Type B pancreatic cell (in vitro differentiated cells): ENCODE measurements at regions not wholly inside any gene's neighbourhood (a gene's known extent, or its start where the extent isn't known, plus 50 kb on each side); places are given as distances from the start of the nearest gene placed in this dataset.
"Not testable (repeated sequence)": the region's sequence is repeated elsewhere in the genome, so short reads cannot be mapped to it uniquely, and the experiment has no call there.

ENCODE experiments used
- DNase-seq: peaks from one replicate; pipeline ENCODE4 v3.0.0; 2021; ENCODE audit warnings: mixed read lengths; ENCODE audit not compliant: unreplicated experiment; ENCODE audit errors: extremely low spot score
- H3K27ac Mint-ChIP-seq: 2 replicates; pipeline ENCODE4 v1.8.0; 2021; ENCODE audit warnings: mild to moderate bottlenecking, mixed read lengths
- H3K27me3 Mint-ChIP-seq: 2 replicates; pipeline ENCODE4 v1.8.0; 2021; ENCODE audit warnings: mixed read lengths
- H3K36me3 Mint-ChIP-seq: 2 replicates; pipeline ENCODE4 v1.8.0; 2021; ENCODE audit warnings: mixed read lengths
- H3K4me1 Mint-ChIP-seq: one replicate; pipeline ENCODE4 v1.8.0; 2021; ENCODE audit warnings: mixed read lengths; ENCODE audit not compliant: unreplicated experiment
- H3K4me3 Mint-ChIP-seq: 2 replicates; pipeline ENCODE4 v1.8.0; 2021; ENCODE audit warnings: mild to moderate bottlenecking, mixed read lengths
- H3K9me3 Mint-ChIP-seq: 2 replicates; pipeline ENCODE4 v1.8.0; 2021; ENCODE audit warnings: mixed read lengths
- TF ChIP-seq, protein P1 (sequence below): fragments of 200-600 bp; sonication (generic); conservative IDR thresholded peaks from 2 replicates; pipeline ENCODE4 v1.5.0; 2021; ENCODE audit warnings: antibody characterized with exemption, mild to moderate bottlenecking

DNA sequence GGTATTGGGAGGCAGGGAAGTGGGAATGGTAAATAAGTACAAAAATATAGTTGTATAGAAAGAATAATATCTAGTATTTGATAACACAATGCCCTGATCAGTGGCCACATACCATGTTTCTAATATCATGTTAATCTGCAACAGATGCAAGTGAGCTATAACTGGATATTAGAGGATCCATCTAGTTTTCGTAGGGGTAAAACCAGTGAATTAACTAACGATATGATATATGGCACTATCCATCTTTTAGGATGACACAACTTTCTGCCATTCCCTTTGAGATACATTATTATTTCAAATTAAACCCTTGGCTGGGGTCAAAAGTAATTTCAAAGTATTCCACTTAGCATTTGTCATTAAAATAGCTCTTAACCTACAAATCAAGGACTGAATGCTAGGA lies 1686.2 kb downstream of the SLITRK1 start:
- no peak for DNase-seq
- Mint-ChIP-seq H3K27ac (no peak overlapping the region), H3K36me3 (no peaks in the 10 kb centered on the region), H3K4me1 (no peaks in the 10 kb centered on the region), H3K9me3 (no peaks in the 10 kb centered on the region), H3K4me3 (no peak overlapping the region), H3K27me3 (no peaks in the 10 kb centered on the region)
- TF ChIP-seq, protein P1, sequence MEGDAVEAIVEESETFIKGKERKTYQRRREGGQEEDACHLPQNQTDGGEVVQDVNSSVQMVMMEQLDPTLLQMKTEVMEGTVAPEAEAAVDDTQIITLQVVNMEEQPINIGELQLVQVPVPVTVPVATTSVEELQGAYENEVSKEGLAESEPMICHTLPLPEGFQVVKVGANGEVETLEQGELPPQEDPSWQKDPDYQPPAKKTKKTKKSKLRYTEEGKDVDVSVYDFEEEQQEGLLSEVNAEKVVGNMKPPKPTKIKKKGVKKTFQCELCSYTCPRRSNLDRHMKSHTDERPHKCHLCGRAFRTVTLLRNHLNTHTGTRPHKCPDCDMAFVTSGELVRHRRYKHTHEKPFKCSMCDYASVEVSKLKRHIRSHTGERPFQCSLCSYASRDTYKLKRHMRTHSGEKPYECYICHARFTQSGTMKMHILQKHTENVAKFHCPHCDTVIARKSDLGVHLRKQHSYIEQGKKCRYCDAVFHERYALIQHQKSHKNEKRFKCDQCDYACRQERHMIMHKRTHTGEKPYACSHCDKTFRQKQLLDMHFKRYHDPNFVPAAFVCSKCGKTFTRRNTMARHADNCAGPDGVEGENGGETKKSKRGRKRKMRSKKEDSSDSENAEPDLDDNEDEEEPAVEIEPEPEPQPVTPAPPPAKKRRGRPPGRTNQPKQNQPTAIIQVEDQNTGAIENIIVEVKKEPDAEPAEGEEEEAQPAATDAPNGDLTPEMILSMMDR = no peak

DNA sequence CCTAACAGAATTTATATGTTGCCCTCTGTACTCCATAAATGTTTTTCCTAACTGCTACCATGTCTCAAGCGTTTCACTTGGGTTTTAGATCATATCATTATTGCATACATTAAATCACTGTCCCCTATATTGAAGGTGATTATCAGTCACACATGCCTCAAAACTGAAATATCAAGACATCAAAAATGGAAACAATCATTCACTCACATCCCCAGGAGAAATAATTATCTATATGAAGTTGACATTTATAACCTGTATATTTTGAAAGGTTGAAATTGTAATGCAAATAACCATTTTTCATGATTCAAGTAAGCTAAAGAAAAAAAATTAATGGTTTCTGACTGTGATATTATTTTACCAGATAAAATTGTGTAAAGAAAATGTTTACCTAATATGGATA lies 1695.0 kb downstream of the SLITRK1 start:
- H3K4me3 Mint-ChIP-seq = no peak overlapping the region
- H3K9me3 Mint-ChIP-seq = no peaks in the 10 kb centered on the region
- H3K4me1 Mint-ChIP-seq = no peaks in the 10 kb centered on the region
- no peak overlapping the region for H3K27ac Mint-ChIP-seq
- TF ChIP-seq, protein P1 = no peak
- H3K27me3 Mint-ChIP-seq = no peaks in the 10 kb centered on the region
- no peak for DNase-seq
- no peaks in the 10 kb centered on the region for H3K36me3 Mint-ChIP-seq

DNA sequence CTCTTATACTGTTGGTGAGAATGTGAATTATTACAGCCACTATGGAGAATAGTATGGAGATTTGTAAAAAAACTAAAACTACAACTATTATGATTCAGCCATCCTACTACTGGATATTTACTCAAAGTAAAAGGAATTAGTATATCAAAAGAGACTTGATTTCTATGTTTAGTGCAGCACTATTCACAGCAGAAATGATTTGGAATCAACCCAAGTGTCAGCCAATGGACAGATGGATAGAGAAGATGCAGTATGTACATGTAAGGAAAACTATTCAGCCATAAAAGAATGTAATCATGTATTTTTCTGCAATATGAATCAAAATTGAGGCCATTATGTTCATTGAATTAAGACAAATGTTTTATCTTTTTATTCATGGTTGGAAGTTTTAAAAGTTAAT lies 1705.5 kb downstream of the SLITRK1 start:
- no peaks in the 10 kb centered on the region for H3K4me1 Mint-ChIP-seq
- DNase-seq = no peak
- H3K4me3 Mint-ChIP-seq = no peak overlapping the region
- H3K9me3 Mint-ChIP-seq = no peaks in the 10 kb centered on the region
- no peak overlapping the region for H3K27ac Mint-ChIP-seq
- H3K27me3 Mint-ChIP-seq = no peaks in the 10 kb centered on the region
- H3K36me3 Mint-ChIP-seq = no peaks in the 10 kb centered on the region
- TF ChIP-seq, protein P1 = no peak

DNA sequence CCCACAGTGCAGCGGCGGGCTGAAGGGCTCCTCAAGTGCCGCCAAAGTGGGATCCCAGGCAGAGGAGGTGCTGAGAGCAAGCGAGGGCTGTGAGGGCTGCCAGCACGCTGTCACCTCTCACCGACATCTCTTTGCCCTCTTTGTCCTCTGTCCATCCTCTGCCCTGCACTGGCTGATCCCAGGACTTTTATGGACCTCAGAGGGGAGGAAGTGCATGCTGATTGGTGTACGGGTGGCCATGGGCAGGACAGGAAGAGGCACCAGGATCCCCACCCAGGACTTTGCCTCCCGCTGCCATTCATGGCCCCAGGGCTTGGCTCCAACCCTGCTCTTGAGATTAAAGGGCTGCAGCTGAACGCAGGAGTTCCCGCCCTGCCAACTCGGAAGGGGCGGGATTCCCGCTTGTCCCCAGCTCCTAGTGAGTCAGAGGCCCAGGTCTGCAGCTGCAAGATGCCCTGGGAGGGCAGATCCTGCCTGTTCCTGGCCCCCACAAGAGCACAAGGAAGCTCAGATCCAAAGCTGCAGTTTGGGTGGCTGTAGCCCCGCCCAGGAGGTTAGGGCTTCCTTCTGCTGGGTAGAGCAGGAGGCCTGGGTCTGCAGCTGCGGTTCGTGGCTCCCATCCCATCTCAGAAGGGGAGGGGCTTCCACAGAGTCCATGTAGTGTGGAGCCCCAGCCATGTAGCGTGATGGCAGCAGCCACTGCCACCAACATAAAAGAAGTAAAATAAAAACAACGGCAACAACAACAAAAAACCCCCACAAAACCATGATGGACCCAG lies 1716.7 kb downstream of the SLITRK1 start:
- Mint-ChIP-seq H3K9me3 (no peaks in the 10 kb centered on the region), H3K27me3 (no peaks in the 10 kb centered on the region), H3K36me3 (no peaks in the 10 kb centered on the region), H3K27ac (no peak overlapping the region), H3K4me3 (no peak overlapping the region), H3K4me1 (no peaks in the 10 kb centered on the region)
- DNase-seq = no peak
- TF ChIP-seq, protein P1 = no peak

DNA sequence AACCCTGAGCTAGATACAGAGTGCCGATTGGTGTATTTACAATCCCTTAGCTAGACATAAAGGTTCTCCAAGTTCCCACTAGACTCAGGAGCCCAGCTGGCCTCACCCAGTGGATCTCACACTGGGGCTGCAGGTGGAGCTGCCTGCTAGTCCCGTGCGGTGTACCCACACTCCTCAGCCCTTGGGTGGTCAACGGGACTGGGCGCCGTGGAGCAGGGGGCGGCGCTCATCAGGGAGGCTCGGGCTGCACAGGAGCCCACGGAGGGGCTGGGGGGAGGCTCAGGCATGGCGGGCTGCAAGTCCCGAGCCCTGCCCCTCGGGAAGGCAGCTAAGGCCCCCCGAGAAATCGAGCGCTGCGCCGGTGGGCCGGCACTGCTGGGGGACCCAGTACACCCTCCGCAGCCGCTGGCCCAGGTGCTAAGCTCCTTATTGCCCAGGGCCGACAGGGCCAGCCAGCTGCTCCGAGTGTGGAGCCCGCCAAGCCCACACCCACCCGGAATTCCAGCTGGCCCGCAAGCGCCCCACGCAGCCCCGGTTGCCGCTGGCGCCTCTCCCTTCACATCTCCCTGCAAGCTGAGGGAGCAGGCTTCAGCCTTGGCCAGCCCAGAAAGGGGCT lies 1717.4 kb downstream of the SLITRK1 start:
- not testable (repeated sequence) for H3K4me3 Mint-ChIP-seq, H3K27ac Mint-ChIP-seq, H3K27me3 Mint-ChIP-seq, H3K36me3 Mint-ChIP-seq, DNase-seq, H3K4me1 Mint-ChIP-seq, H3K9me3 Mint-ChIP-seq

DNA sequence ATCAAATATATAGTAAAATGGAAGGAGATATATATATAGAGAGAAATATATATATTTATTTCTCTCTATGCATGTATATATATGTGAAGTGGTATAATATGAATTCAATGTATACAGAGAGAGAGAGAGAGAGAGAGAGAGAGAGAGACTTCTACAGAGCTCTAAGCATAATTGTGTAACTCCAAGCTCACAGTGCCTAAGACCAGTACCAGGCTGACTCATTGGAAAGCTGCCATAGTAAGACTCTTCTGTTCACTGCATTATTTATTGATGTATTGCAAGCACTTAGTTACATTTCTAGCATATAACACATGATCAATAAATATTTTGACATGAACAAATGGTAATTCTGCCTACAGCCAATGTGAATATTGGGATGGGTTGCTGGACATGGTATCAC lies 1734.7 kb downstream of the SLITRK1 start:
- Mint-ChIP-seq H3K27me3 (no peaks in the 10 kb centered on the region), H3K4me1 (no peaks in the 10 kb centered on the region), H3K27ac (no peak overlapping the region), H3K36me3 (no peaks in the 10 kb centered on the region), H3K4me3 (no peak overlapping the region), H3K9me3 (no peaks in the 10 kb centered on the region)
- no peak for DNase-seq
- TF ChIP-seq, protein P1 = no peak
